ENCODE measurements at regions not wholly inside any gene's neighbourhood (a gene's known extent, or its start where the extent isn't known, plus 50 kb on each side); places are given as distances from the start of the nearest gene placed in this dataset.
A peak's percentile ranks its signal among the peaks of the same experiment; 100 is the strongest.

GRCh38 chr7:84250452-84250851, 55.9 kb upstream of the SEMA3A start:
- no peak overlapping the region for H3K4me3 ChIP-seq
- H3K27me3 ChIP-seq: no peaks in the 10 kb centered on the region
- peaks cover 0 to 19% (median 9%) of the 10 kb centered on the region in 4 donors for H3K4me1 ChIP-seq
- H3K27ac ChIP-seq: no peak overlapping the region
- TF ChIP-seq POLR2A (IDR thresholded peaks at IDR 0.05) (no peak), EP300 (IDR thresholded peaks at IDR 0.05) (no peak), CTCF (IDR thresholded peaks at IDR 0.05) (no peak), POLR2AphosphoS5 (IDR thresholded peaks at IDR 0.05) (no peak)
- no peaks in the 10 kb centered on the region for H3K9me3 ChIP-seq
- H3K36me3 ChIP-seq: peaks cover 0 to 6% (median 0%) of the 10 kb centered on the region in 4 donors
- intact Hi-C loops (cut with DNase I): no loop called here
- no peak for DNase-seq

GRCh38 chr7:84249656-84250055, 55.1 kb upstream of the SEMA3A start:
- WGBS, 2 donors: 40 to 48% methylated on average over 1 of the region's 1 CpG
- H3K4me1 ChIP-seq: peaks cover 0 to 19% (median 9%) of the 10 kb centered on the region in 4 donors

GRCh38 chr7:84248843-84249242, 54.3 kb upstream of the SEMA3A start:
- peak overlapping the region in 2 of 4 donors; percentile 50 to 57 for H3K27ac ChIP-seq
- TF ChIP-seq EP300 (IDR thresholded peaks at IDR 0.05): no peak
- TF ChIP-seq CTCF (IDR thresholded peaks at IDR 0.05): no peak
- no peak for TF ChIP-seq POLR2AphosphoS5 (IDR thresholded peaks at IDR 0.05)
- no peak for TF ChIP-seq POLR2A (IDR thresholded peaks at IDR 0.05)
- H3K27me3 ChIP-seq: no peaks in the 10 kb centered on the region
- H3K9me3 ChIP-seq: no peaks in the 10 kb centered on the region
- intact Hi-C loops (cut with DNase I): no loop called here
- H3K4me3 ChIP-seq: no peak overlapping the region
- H3K4me1 ChIP-seq: peaks cover 0 to 19% (median 9%) of the 10 kb centered on the region in 4 donors
- no peak for DNase-seq
- WGBS, 2 donors: 79 to 82% methylated on average over 3 of the region's 3 CpGs
- H3K36me3 ChIP-seq: peaks cover 0 to 7% (median 0%) of the 10 kb centered on the region in 4 donors

More at GRCh38 chr7:84249656-84250055, 55.1 kb upstream of the SEMA3A start:
- no peak overlapping the region for H3K27ac ChIP-seq
- no peaks in the 10 kb centered on the region for H3K9me3 ChIP-seq
- H3K4me3 ChIP-seq: no peak overlapping the region
- no peak for DNase-seq
- intact Hi-C loops (cut with DNase I): no loop called here
- H3K36me3 ChIP-seq: peaks cover 0 to 7% (median 0%) of the 10 kb centered on the region in 4 donors
- H3K27me3 ChIP-seq: no peaks in the 10 kb centered on the region
- TF ChIP-seq CTCF (IDR thresholded peaks at IDR 0.05) (no peak), EP300 (IDR thresholded peaks at IDR 0.05) (no peak), POLR2A (IDR thresholded peaks at IDR 0.05) (no peak), POLR2AphosphoS5 (IDR thresholded peaks at IDR 0.05) (no peak)

GRCh38 chr7:84248267-84248666, 53.7 kb upstream of the SEMA3A start:
- intact Hi-C loops (cut with DNase I): no loop called here
- peaks cover 0 to 7% (median 0%) of the 10 kb centered on the region in 4 donors for H3K36me3 ChIP-seq
- no peak for DNase-seq
- peak in 1 of 4 donors; percentile 21 for TF ChIP-seq POLR2AphosphoS5 (IDR thresholded peaks at IDR 0.05)
- no peak for TF ChIP-seq CTCF (IDR thresholded peaks at IDR 0.05)
- no peaks in the 10 kb centered on the region for H3K9me3 ChIP-seq
- peaks cover 0 to 19% (median 9%) of the 10 kb centered on the region in 4 donors for H3K4me1 ChIP-seq
- no peaks in the 10 kb centered on the region for H3K27me3 ChIP-seq
- no peak overlapping the region for H3K4me3 ChIP-seq
- WGBS, 2 donors: 57% methylated on average over 3 of the region's 3 CpGs
- peak overlapping the region in 2 of 4 donors; percentile 50 to 57 for H3K27ac ChIP-seq

- DNase-seq: no peak
- intact Hi-C loops (cut with DNase I): no loop called here
- 89 to 94% methylated on average over 1 of the region's 1 CpG for WGBS, 2 donors
- Histone ChIP-seq H3K27ac (no peak overlapping the region), H3K4me1 (peaks cover 0 to 19% (median 9%) of the 10 kb centered on the region in 4 donors), H3K4me3 (no peak overlapping the region), H3K36me3 (peaks cover 0 to 7% (median 0%) of the 10 kb centered on the region in 4 donors), H3K27me3 (no peaks in the 10 kb centered on the region), H3K9me3 (no peaks in the 10 kb centered on the region)
- no peak for TF ChIP-seq POLR2AphosphoS5 (IDR thresholded peaks at IDR 0.05)
- TF ChIP-seq EP300 (IDR thresholded peaks at IDR 0.05): no peak
- TF ChIP-seq POLR2A (IDR thresholded peaks at IDR 0.05): no peak
- TF ChIP-seq CTCF (IDR thresholded peaks at IDR 0.05): no peak
These were observed 53.0 kb upstream of the SEMA3A start for GRCh38 chr7:84247591-84247990.
